ENCODE measurements at regions not wholly inside any gene's neighbourhood (a gene's known extent, or its start where the extent isn't known, plus 50 kb on each side); places are given as distances from the start of the nearest gene placed in this dataset.

GRCh38 chr20:22226849-22227700 lies 357.3 kb downstream of the FOXA2 start:
- no peak for DNase-seq (ENCODE audit: low spot score)

- DNase-seq (ENCODE audit: low spot score) = no peak
These were observed 361.1 kb downstream of the FOXA2 start for GRCh38 chr20:22223236-22223635.

DNA sequence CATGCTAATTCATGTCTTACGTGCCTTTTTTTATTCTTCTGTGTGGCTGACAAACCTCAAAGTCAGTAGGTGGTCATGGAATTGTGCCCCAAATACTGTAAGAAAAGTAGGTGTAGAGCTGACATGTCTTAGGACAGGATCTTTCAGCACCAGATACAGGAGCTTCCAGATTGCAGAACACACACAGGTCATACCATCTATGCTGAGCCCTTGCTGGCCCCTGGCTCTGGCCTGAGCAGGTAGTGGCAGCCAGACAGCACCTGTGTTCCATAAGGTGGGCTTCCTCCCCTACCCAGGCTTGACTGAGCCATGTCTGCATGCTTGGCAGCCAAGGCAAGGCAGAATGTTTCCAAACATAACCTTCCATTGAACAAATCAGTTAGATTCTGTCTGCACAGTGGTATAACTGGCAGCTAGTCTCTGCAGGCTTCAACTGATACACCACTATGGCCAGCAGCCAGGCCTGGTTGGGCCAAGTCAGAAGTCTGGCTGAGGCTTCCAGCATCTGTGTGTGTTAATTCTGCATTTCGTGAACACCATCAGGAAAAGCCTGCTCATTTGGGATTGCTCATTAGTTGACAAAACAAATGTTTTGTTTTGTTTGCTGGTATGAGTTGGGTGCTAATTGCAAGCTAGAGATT lies 366.5 kb downstream of the FOXA2 start:
- no peak for DNase-seq (ENCODE audit: low spot score)

- DNase-seq (ENCODE audit: low spot score) = no peak
These were observed 367.4 kb downstream of the FOXA2 start for GRCh38 chr20:22216984-22217383.

- DNase-seq (ENCODE audit: low spot score) = no peak
These were observed 370.1 kb downstream of the FOXA2 start for GRCh38 chr20:22214296-22214695.

DNA sequence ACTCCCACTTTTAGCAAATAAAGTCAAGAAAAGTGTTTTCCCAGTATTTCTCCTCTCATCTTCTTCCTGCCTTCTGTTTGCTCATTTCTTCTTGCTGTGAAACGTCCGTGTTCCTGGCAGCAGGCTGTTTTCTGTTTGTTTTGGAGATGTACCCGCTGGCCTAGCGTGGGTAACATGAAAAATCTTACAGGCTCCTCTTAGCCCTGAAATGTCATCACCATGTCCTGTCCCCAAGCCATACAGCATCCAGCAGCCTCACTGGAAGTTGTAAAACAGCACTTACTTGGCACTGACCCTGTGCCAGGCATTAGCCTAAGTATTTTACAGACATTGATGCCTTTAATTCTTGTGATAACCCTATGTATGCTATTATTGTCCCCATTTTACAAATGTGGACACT lies 371.1 kb downstream of the FOXA2 start:
- DNase-seq (ENCODE audit: low spot score) = no peak

GRCh38 chr20:22207280-22207679 lies 377.1 kb downstream of the FOXA2 start:
- DNase-seq (ENCODE audit: low spot score) = no peak

DNA sequence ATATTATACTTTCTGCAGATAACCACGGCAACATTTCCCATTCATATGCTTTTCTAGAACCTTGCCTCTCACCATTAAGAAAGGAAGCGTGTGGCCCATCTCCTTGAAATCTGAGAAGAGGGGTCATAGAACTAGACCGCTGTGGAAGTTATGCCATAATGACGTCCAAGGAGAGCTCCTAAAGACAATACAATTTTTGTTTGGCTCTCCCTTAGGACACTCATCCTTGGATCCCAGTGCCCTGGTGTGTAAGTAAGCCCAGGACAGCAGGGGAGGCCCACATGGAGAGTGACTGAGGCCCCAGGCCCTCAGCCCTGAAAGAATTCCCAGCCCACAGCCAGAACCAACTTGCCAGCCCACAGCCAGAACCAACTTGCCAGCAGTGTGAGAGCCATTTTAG lies 379.6 kb downstream of the FOXA2 start:
- DNase-seq (ENCODE audit: low spot score) = no peak

DNA sequence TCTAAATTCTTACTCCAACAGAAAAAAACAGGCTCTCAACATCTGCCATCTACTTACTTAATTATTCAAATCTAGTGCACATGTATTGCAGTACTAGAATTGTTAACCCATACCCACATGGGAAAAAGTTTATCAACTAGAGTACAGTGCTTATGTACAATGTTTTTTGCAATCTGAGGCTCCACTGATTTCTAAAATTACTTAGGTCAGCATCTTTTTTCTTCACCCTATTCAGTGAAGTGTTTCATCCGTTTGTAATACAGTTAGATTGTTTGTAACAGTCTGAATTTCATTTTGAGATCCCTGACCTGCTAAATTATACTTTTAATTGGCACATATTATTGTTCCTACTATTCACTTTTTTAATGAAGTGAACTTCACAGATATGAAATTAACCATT lies 402.2 kb downstream of the FOXA2 start:
- no peak for DNase-seq (ENCODE audit: low spot score)

DNA sequence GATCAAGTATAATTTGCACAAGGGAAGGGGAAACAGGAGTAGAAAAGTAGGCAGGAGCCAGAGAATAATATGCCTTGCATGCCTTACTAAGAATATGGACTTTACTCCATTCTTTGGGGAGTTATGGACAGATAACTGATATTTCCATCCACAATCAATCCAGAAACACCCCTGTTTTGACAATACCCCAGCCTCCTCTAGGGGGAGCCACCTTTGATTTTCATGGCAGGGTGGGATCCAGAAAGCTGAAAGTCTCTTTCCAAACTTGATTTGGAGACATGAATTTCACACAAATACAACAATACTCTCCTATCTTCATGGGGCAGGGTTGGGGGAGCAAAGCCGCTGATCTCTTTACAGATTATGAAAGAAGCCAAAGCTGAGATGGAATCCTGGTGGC lies 404.1 kb downstream of the FOXA2 start:
- DNase-seq (ENCODE audit: low spot score) = no peak

DNA sequence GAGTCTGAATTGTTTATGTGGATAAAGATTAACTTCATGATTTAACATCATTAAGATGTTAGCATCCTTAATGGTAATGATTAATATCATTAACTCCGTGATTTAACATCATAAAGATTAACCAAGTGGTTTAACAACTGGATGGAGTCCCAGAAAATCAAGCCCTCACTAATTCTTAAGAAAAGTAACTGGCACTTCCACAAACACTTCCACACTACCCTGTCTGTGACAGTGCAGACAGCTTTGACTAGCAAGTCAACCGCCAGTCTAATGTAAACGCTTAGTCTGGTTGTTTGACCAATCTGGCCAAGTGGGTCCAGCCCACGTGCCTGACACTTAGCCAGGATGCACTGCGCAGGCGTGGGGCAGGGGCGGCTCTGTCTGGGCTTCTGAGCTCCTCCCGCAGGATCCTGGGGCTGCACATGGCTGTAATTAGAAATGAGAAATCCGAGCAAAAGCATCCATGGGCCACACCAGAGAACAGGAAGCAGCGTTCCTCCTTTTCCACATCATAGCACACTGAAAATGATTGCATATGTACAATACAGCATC lies 424.2 kb downstream of the FOXA2 start:
- DNase-seq (ENCODE audit: low spot score) = no peak

DNA sequence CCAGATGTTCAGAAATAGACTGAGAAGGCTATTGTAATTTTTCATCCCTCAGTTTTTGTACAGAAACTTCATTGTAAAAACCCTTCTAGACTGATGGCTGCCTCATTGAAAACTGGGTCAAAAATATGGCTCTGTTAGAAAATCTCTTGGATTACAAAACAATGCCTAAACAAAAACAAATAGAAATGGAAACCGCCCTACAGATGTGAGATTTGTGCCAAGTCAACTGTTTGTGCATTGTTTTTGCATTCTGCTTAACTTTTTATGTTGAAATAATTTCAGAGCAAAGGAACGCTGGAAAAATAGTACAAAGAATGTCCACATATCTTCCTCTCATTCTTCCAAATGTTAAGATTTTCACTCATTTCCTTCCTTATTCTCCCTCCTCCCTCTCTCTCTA lies 425.1 kb downstream of the FOXA2 start:
- no peak for DNase-seq (ENCODE audit: low spot score)

- no peak for DNase-seq (ENCODE audit: low spot score)
These were observed 422.1 kb downstream of the PAX1 start for GRCh38 chr20:22127587-22127986.

DNA sequence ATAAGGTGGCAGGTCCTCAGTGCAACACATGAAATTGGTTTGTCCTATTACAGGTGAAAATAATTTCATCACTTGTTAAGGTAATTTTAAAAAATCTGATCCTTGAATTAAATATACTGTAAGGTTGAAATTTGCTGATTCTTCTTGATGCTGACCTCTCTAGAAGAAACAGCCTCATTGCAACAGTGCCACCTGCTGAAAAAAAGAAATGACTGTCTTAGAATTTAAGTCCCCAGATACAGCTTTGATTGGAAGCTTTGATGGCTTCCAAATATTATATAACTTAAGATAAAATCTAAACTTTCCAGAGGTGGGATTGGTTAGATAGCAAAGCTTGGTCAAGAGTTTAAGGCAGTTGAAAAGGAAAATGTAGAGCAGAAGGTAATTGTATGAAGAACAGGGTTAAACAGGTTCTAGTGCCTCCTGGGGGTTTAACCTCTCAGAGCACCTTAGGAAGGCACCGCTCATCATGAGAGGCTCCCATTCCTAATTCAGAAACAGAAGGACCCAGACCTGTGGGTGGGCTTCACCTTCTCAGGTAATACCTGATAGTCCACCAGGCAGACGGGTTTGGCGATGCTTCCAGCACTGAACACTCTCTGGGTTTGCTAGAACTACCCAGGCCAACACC lies 401.0 kb downstream of the PAX1 start:
- DNase-seq (ENCODE audit: low spot score) = no peak

- no peak for DNase-seq (ENCODE audit: low spot score)
These were observed 396.1 kb downstream of the PAX1 start for GRCh38 chr20:22101606-22102005.

DNA sequence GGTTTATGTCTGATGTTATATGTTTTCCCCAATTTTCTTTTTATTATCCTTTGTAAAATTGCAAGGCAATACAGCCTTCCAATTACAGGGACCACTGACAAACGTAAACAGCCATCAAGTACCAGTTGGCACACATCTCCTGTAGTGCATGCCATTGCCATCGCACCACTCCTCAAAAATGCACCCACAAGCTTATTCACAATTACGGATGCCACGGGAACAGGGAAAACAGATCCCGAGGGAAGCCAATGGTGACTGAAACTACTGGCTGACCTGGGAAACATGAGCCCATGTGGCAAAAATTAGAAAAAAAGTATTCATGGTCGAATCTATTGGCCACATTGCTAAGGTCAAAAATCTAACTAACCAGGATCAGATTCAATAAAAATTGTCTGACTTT lies 395.2 kb downstream of the PAX1 start:
- no peak for DNase-seq (ENCODE audit: low spot score)

DNA sequence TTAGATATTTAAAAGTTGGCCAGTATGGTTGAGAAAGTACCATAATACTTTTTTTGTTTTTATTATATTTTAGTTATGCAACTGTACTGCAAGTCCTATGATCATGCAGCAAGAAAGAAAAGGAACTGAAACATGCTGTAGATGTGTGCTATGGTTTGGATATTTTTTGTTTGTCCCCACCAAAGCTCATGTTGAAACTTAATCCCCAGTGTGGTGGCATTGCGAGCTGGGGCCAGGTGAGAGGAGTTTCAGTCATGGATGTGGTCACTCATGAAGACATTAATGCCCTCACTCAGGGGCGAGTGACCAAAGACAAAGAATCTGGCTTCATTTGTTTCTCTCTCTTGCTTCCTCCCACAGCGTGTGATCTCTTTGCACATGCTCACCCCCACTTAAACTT lies 393.9 kb downstream of the PAX1 start:
- no peak for DNase-seq (ENCODE audit: low spot score)

GRCh38 chr20:22098511-22098910 lies 393.0 kb downstream of the PAX1 start:
- DNase-seq (ENCODE audit: low spot score) = no peak

DNA sequence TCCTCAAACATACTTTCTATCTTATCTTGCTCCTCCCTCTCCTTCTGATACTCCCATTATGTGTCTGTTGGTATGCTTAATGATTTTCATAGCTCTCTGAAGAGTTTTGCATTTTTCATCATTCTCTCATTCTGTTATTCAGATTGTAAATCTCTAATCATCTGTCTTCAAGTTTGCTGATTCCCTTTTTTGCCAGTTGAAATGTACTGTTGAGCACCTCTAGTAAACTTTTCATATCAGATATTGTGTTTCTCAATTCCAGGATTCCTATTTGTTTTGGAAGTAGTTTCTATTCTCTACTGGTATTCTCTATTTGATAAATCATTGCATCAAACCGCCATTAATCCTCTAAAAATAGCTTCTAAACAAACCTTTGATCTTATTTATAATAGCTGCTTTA lies 387.7 kb downstream of the PAX1 start:
- DNase-seq (ENCODE audit: low spot score) = no peak

GRCh38 chr20:22088882-22089281 lies 383.4 kb downstream of the PAX1 start:
- DNase-seq (ENCODE audit: low spot score) = no peak

GRCh38 chr20:22080985-22081384 lies 375.5 kb downstream of the PAX1 start:
- no peak for DNase-seq (ENCODE audit: low spot score)

GRCh38 chr20:22074635-22075034 lies 369.2 kb downstream of the PAX1 start:
- no peak for DNase-seq (ENCODE audit: low spot score)

- no peak for DNase-seq (ENCODE audit: low spot score)
These were observed 366.4 kb downstream of the PAX1 start for GRCh38 chr20:22071841-22072240.
